22Rv1 (cell line): ENCODE measurements at regions not wholly inside any gene's neighbourhood (a gene's known extent, or its start where the extent isn't known, plus 50 kb on each side); places are given as distances from the start of the nearest gene placed in this dataset.

Experiments
- H3K27ac ChIP-seq: fragments of 450-650 bp; 2 replicates; pipeline ENCODE4 v1.5.1; 2017
- ZFX ChIP-seq: fragments of 450-650 bp; IDR thresholded peaks from 2 replicates; pipeline ENCODE4 v1.6.1; 2017; ENCODE audit warnings: antibody characterized with exemption, borderline replicate concordance
- TF ChIP-seq, protein P1 (sequence below): fragments of 450-650 bp; IDR thresholded peaks from 2 replicates; pipeline ENCODE4 v1.5.1; 2017; ENCODE audit warnings: mild to moderate bottlenecking

DNA sequence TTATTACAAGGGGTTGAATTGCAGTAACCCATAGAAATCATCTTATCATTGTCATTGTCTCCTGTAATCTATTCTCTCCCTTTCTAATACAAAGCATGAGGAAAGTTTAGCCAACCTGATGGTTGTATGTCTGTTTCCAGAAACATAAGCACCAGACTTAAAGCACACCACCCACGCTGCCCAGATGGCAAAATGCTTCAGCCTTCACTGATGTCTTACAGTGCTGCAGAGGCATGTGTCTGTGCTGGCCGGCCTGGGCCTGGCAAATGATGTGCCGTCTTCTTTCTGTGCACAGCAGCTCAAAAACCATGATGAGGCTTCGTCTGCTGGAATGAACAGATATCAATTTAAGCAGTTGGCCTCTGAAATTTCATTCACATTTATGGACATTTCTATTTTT is 443.0 kb upstream of the RGPD4 start:
- TF ChIP-seq ZFX, result no peak
- TF ChIP-seq, protein P1, sequence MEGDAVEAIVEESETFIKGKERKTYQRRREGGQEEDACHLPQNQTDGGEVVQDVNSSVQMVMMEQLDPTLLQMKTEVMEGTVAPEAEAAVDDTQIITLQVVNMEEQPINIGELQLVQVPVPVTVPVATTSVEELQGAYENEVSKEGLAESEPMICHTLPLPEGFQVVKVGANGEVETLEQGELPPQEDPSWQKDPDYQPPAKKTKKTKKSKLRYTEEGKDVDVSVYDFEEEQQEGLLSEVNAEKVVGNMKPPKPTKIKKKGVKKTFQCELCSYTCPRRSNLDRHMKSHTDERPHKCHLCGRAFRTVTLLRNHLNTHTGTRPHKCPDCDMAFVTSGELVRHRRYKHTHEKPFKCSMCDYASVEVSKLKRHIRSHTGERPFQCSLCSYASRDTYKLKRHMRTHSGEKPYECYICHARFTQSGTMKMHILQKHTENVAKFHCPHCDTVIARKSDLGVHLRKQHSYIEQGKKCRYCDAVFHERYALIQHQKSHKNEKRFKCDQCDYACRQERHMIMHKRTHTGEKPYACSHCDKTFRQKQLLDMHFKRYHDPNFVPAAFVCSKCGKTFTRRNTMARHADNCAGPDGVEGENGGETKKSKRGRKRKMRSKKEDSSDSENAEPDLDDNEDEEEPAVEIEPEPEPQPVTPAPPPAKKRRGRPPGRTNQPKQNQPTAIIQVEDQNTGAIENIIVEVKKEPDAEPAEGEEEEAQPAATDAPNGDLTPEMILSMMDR, result no peak
- H3K27ac ChIP-seq, result no peak overlapping the region

DNA sequence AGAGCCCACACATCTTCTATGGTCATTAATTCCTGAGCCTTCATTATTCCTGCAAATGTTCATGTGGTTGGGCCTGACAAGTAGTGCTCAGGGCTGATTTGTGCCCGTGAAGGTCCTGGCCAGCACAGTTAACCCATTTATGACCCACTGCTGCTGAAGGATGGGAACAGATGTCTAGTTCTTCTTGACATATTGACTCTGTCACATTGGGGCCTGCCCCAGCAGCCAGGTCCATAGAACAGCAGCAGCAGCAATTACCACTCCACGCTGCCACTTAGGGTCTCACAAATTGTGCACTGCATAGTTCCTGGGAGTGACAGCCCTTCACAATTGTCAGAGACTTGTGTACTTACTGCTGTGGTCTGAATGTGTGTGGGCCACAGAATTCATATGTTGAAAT is 442.3 kb upstream of the RGPD4 start:
- TF ChIP-seq ZFX, result no peak
- TF ChIP-seq, protein P1, result no peak

DNA sequence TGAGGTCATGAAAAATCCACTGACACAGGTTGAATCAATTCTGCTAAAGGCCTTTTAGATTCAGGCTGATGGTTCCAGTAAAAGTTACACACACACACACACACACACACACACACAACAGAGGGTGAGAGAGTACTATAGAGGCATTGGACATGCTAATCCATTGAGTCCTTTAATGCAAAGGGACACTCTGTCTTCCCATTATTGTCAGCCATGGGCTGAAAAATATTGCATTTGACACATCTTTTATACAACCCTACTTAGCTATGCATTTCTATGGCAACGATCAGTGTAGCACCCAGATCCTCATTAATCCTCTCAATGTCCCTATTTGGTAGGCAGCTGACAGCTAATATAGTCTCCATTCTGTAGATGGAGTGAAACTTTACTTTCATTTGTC is 440.8 kb upstream of the RGPD4 start:
- TF ChIP-seq, protein P1, result no peak
- TF ChIP-seq ZFX, result no peak
- no peak overlapping the region for H3K27ac ChIP-seq

More for the DNA sequence above, 442.3 kb upstream of the RGPD4 start:
- H3K27ac ChIP-seq, result no peak overlapping the region

DNA sequence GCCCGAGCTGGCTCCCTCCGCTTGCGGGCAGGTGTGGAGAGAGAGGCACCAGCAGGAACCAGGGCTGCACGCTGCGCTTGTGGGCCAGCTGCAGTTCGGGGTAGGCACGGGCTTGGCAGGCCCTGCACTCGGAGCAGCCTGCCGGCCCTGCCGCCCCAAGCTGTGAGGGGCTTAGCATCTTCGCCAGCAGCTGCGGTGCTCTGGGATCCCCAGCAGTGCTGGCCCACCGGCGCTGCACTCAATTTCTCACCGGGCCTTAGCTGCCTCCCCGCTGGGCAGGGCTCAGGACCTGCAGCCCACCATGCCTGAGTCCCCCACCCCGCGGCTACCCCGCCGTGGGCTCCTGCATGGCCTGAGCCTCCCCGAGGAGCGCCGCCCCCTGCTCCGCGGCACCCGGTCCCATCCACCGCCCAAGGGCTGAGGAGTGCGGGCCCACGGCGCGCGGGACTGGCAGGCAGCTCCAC is 434.4 kb upstream of the RGPD4 start:
- no peak for TF ChIP-seq ZFX
- TF ChIP-seq, protein P1, result no peak
- no peak overlapping the region for H3K27ac ChIP-seq

DNA sequence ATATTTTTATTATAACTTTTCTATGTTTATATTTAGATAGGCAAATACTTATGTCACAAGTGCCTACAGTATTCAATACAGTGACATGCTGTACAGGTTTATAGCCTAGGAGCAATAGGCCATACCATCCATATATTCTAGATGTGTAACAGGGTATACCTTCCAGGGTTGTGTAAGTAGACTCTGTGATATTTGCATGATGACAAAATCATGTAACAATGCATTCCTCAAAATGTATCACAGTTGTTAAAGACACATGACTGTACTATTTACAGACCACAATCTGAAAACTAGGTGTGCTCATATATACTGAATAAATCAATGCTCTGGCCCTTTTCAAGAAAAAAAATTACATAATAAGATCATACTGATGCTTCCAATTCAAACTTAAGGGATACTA is 433.2 kb upstream of the RGPD4 start:
- no peak overlapping the region for H3K27ac ChIP-seq
- no peak for TF ChIP-seq ZFX
- TF ChIP-seq, protein P1, result no peak

DNA sequence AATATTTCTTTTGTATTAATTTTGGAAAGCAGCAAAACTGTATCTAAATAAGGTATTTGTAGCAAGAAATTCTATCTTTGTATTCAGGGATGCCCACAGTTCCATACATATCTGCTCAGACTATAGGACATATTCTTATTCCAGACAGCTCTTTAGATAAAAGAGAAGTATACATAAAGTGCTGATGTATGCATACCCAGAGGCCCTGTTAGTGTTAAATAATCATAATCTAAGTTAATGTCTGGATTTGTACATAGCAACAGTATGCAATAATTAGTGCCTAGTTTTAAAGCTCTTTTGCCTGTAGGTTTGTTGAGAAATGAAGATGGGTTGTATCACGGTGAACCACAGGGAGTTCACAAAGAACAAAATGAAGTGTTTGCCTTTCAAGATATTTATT is 428.0 kb upstream of the RGPD4 start:
- H3K27ac ChIP-seq, result no peak overlapping the region

DNA sequence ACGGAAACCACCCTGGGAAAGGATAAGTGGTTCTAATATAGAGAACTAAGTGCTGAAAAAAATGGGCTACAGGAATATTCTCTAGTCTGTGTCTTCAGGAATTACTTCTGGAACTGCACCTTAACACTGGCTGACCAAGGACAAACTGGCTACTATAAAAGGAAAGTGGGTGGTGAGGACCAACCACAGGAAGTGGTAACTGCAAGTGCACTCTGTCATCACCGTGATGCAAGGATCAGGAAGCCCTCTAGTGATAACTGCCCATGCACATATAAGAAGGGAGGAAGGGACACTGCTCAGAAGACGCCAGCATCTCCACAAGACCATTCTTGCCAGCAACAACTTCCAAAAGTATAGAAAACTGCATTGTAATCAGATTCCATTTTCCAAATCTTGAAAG is 424.4 kb upstream of the RGPD4 start:
- H3K27ac ChIP-seq, result no peak overlapping the region
- no peak for TF ChIP-seq ZFX
- TF ChIP-seq, protein P1, result no peak

More for the DNA sequence above, 428.0 kb upstream of the RGPD4 start:
- no peak for TF ChIP-seq ZFX
- TF ChIP-seq, protein P1, result no peak
